Peyer's patch (tissue), 4 donors: ENCODE measurements at regions not wholly inside any gene's neighbourhood (a gene's known extent, or its start where the extent isn't known, plus 50 kb on each side); places are given as distances from the start of the nearest gene placed in this dataset.
A peak's percentile ranks its signal among the peaks of the same experiment; 100 is the strongest.

ENCODE experiments used
- DNase-seq, 3 donors: peaks; one replicate each; pipeline ENCODE4 v3.0.0-alpha.2; 2017 to 2019
- H3K27ac ChIP-seq, 4 donors: fragments of 200-600 bp; sonication (generic); one replicate each; pipeline ENCODE4 v1.5.1; 2016 to 2019
- H3K27me3 ChIP-seq, 2 donors: fragments of 200-600 bp; sonication (generic); one replicate each; pipeline ENCODE4 v1.5.1; 2019
- H3K36me3 ChIP-seq, 3 donors: fragments of 200-600 bp; sonication (generic); one replicate each; pipeline ENCODE4 v1.5.1; 2016 to 2019
- H3K4me1 ChIP-seq, 4 donors: fragments of 200-600 bp; sonication (generic); one replicate each; pipeline ENCODE4 v1.5.1; 2016 to 2019
- H3K4me3 ChIP-seq, 4 donors: fragments of 200-600 bp; sonication (generic); 1 replicate in 3 of 4; 2 replicates in 1 of 4; pipeline ENCODE4 v1.5.1; 2016 to 2019; ENCODE audit warnings: mild to moderate bottlenecking in 1 of 4
- H3K9me3 ChIP-seq, 4 donors: fragments of 200-600 bp; sonication (generic); one replicate each; pipeline ENCODE4 v1.5.1; 2016 to 2019; ENCODE audit warnings: mild to moderate bottlenecking in 1 of 4
- CTCF ChIP-seq, 6 experiments: fragments of 450-650 bp in 4 of 6; fragments of 200-600 bp in 2 of 6; sonication (generic) in 1 of 6; IDR thresholded peaks; one replicate each; pipeline ENCODE4 v1.5.1; 2017 to 2019; ENCODE audit warnings: antibody characterized with exemption in 6 of 6, mild to moderate bottlenecking in 3 of 6, moderate library complexity in 1 of 6
- POLR2A ChIP-seq, 2 donors: fragments of 450-650 bp; IDR thresholded peaks; one replicate each; pipeline ENCODE4 v1.5.1; 2017; ENCODE audit warnings: antibody characterized with exemption in 2 of 2, mild to moderate bottlenecking in 2 of 2, moderate library complexity in 2 of 2

- Histone ChIP-seq H3K4me1 (peaks cover 0 to 41% (median 6%) of the 10 kb centered on the region in 4 donors), H3K27ac (peak overlapping the region; percentile 57 to 91 (median 79)), H3K27me3 (no peaks in the 10 kb centered on the region), H3K4me3 (no peak overlapping the region), H3K36me3 (no peaks in the 10 kb centered on the region), H3K9me3 (no peaks in the 10 kb centered on the region)
- TF ChIP-seq CTCF (IDR thresholded peaks at IDR 0.05) (no peak), POLR2A (IDR thresholded peaks at IDR 0.05) (no peak)
- DNase-seq = peak in 1 of 3 donors; percentile 48
Measured at GRCh38 chr2:43084699-43085091, 141.7 kb downstream of the ZFP36L2 start.

GRCh38 chr2:43083710-43084698 is 142.4 kb downstream of the ZFP36L2 start:
- Histone ChIP-seq H3K36me3 (no peaks in the 10 kb centered on the region), H3K9me3 (no peaks in the 10 kb centered on the region), H3K4me3 (no peak overlapping the region), H3K27me3 (no peaks in the 10 kb centered on the region), H3K4me1 (peaks cover 0 to 41% (median 6%) of the 10 kb centered on the region in 4 donors), H3K27ac (peak overlapping the region; percentile 57 to 91 (median 79))
- DNase-seq = peak in 1 of 3 donors; percentile 45
- TF ChIP-seq CTCF (IDR thresholded peaks at IDR 0.05) = no peak

GRCh38 chr2:43082903-43083677 is 143.3 kb downstream of the ZFP36L2 start:
- Histone ChIP-seq H3K36me3 (no peaks in the 10 kb centered on the region), H3K27ac (peak overlapping the region; percentile 57 to 91 (median 79)), H3K27me3 (no peaks in the 10 kb centered on the region), H3K4me3 (no peak overlapping the region), H3K9me3 (no peaks in the 10 kb centered on the region), H3K4me1 (peaks cover 0 to 41% (median 6%) of the 10 kb centered on the region in 4 donors)
- peak in 1 of 3 donors; percentile 48 for DNase-seq
- no peak for TF ChIP-seq CTCF (IDR thresholded peaks at IDR 0.05)
- TF ChIP-seq POLR2A (IDR thresholded peaks at IDR 0.05) = no peak

- H3K27me3 ChIP-seq = no peaks in the 10 kb centered on the region
- H3K36me3 ChIP-seq = no peaks in the 10 kb centered on the region
- H3K4me3 ChIP-seq = no peak overlapping the region
- no peak for TF ChIP-seq CTCF (IDR thresholded peaks at IDR 0.05)
- TF ChIP-seq POLR2A (IDR thresholded peaks at IDR 0.05) = no peak
- no peaks in the 10 kb centered on the region for H3K9me3 ChIP-seq
- H3K4me1 ChIP-seq = peaks cover 0 to 41% (median 6%) of the 10 kb centered on the region in 4 donors
- DNase-seq = peak in 1 of 3 donors; percentile 46
- H3K27ac ChIP-seq = peak overlapping the region; percentile 57 to 91 (median 79)
Measured at GRCh38 chr2:43082111-43082894, 144.1 kb downstream of the ZFP36L2 start.
